GM18907 (cell line): ENCODE measurements at regions not wholly inside any gene's neighbourhood (a gene's known extent, or its start where the extent isn't known, plus 50 kb on each side); places are given as distances from the start of the nearest gene placed in this dataset.

ENCODE experiments used
- ATAC-seq: cut with Tn5 transposase; IDR thresholded peaks from one replicate; pipeline ENCODE4 v1.9.1; 2021; ENCODE audit warnings: mild to moderate bottlenecking, moderate library complexity; ENCODE audit not compliant: unreplicated experiment

DNA sequence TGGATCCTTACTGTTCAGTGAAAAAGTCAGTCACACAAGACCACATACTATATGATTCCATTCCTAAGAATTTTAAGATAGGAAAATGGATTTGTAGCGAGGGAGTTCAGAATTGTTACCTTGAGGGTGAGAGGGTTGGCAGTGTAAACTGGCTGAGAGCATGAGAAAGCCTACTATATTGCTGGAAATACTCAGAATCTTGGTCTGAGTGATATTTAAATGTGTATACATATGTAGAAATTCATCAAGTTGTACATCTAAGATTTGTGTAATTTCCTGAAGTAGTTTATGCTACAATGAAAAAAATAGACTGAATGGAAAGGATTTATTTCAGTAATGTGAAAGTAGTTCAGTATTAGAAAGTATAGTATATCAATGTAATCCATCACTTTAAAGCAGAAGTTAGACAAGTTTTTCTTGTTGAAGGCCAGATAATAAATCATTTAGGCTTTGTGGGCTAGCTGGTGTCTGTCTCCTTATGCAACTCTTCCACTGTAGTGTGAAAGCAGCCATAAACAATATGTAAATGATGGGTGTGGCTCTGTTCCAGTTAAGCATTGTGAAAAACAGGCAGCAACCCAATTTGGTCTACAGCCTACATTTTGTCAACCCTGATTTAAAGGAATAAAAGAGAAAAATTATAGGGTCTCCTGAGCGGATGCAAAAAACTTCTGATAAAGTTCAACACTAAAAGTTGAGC, 127.2 kb upstream of the THY1 start:
- no peak for ATAC-seq

DNA sequence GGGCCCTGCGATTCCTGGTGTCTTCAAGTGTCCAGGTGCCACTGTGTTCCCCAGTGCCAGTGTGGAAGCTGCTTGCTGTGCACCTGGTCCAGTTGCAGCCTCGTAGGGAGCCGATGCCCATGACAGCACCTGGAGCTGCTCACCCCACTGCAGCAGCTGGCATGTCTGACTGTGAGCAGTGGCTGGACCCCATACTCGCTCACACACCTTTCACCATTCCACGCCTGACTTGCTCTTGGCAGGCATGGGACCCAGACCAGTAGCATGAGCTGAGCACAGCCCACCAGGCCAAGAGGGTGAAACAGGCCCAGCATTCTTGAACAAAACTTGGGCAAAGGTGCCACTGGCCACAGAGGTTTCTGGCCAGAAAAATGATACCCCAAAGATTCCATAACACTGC, 124.5 kb upstream of the THY1 start:
- no peak for ATAC-seq

- ATAC-seq: no peak
Measured at GRCh38 chr11:119545978-119546915, 123.3 kb upstream of the THY1 start.

GRCh38 chr11:119540370-119541125, 117.6 kb upstream of the THY1 start:
- no peak for ATAC-seq

GRCh38 chr11:119539583-119539982, 116.6 kb upstream of the THY1 start:
- no peak for ATAC-seq

GRCh38 chr11:119538753-119539152, 115.8 kb upstream of the THY1 start:
- no peak for ATAC-seq

GRCh38 chr11:119537306-119538253, 114.6 kb upstream of the THY1 start:
- ATAC-seq: no peak

DNA sequence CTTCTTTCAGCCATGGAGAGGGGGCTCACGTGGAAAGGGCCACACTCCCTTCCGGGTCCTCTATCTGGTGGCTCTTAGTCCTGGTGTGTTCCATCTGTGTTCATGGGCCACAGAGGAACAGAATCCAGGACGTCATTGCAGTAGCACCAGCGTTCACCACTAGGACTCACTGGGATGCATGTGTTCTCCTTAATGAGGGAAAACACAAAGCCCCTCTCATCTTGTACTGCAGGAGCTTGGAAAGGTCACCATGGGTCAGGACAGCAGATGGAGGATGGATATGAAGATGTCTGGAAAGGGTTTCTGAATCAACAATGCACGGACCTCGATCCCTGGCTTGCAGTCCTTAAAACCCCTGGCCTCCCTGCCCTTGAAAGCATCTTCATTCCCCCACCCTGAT, 113.8 kb upstream of the THY1 start:
- ATAC-seq: no peak

- ATAC-seq: peak; percentile 57
Measured at GRCh38 chr11:119533921-119534736, 111.2 kb upstream of the THY1 start.

DNA sequence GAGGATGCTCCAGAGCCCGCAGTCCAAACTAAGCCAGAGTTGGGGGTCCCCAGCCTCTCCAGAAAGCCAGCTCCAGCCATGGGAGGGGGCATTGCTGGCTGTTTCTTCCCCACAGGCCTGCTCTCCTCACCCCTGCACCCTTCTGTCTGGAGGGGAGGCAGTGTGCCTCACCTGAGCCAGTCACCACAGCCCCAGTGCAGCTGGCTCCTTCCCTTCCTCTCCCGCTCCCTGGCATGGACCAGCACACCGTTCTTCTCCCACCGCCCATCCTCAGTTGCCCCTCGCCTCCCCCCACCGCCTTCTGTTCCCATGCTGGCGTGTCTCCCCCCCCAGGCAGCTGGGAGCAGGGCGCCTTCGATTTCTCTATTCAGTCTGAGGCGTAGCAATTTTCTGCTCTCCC, 110.5 kb upstream of the THY1 start:
- no peak for ATAC-seq

- no peak for ATAC-seq
Measured at GRCh38 chr11:119532551-119532950, 109.6 kb upstream of the THY1 start.

- ATAC-seq: no peak
Measured at GRCh38 chr11:119531623-119532022, 108.7 kb upstream of the THY1 start.

GRCh38 chr11:119531056-119531455, 108.1 kb upstream of the THY1 start:
- ATAC-seq: no peak

- no peak for ATAC-seq
Measured at GRCh38 chr11:119530509-119530908, 107.5 kb upstream of the THY1 start.

GRCh38 chr11:119529936-119530335, 107.0 kb upstream of the THY1 start:
- ATAC-seq: no peak

DNA sequence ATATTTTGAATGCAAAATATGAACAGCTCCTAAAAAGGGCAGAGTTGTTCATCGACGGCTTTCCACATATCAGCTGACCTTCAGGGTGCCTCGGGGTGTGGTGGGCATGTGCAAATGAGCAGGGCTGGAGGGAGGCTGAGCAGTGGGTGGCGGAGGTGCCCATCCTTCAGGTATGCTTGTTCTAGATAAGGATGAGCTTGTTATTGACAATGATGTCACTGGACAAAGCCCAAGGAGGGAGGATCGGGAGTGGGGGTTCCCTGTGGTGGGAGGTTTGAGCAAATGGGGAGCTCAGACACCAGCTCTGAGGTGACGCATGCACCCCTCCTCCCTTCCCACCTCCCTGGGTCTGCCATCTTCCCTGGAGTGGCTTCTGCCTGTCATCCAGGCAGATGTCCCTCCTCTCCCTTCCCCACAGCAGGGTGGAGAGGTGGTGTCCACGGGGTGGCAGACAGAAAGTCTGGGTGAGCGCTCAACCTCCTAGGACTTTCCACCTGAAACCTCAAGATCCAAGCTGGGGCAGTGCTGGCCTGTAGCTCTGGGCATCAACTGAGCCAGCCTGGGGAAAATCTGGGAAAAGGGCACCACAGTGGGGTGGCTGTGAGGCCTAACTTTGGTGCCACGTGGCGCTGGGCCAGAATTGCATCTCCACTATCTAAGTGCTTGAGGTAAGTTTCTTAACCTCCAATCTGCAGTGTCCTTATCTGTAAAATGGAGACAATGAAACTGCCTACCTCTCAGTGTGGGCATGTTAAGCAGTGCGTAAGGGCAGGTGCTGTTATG, 106.3 kb upstream of the THY1 start:
- no peak for ATAC-seq

DNA sequence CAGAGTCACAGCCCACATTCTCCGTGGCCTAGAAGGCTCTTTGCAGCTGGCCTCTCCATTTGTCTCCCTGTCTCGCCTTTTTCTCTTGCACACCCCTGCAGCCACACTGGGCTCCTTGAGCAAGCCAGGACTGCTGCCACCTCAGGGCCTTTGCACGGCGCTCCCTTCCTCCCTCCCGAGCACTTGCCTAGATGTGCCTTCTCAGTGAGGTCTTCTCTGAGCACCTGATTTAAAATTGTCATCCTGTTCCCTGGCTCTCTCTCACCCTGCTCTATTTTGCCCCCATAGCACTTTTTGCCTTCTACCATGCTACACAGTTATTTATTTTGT, 102.9 kb upstream of the THY1 start:
- ATAC-seq: no peak

DNA sequence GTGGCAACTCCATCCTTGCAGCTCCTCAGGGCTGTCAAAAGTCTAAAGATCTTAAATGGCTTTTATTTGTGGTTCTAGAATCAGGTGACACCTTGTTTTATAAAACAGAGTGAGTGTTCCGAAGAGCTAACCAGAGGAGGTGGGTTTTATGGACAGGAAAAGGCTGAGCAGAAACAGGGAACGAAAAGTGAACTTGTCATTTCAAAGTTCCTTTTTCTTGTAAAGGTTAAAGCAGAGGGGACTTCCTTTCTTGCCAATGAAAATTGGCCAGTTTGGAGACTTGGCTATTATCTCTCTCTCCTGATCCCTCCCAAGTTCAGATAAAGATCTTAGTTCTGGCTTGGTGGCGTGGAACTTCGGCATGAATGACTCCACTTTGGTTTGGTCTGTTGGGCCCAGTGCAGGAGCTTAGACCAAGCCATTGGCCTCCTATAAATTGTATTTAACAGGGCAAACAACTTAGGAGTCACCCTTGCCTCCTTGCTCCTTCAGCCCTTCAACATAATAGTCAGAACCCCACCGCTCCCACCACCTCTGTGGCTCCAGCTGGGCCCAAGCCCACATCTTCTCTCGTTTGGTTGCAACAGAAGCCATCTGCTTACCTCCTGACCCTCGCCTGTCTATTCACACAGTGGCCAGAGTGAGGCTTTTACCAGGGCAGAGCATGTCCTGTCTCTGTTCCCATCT, 102.4 kb upstream of the THY1 start:
- no peak for ATAC-seq
